ENCODE measurements at regions not wholly inside any gene's neighbourhood (a gene's known extent, or its start where the extent isn't known, plus 50 kb on each side); places are given as distances from the start of the nearest gene placed in this dataset.

DNA sequence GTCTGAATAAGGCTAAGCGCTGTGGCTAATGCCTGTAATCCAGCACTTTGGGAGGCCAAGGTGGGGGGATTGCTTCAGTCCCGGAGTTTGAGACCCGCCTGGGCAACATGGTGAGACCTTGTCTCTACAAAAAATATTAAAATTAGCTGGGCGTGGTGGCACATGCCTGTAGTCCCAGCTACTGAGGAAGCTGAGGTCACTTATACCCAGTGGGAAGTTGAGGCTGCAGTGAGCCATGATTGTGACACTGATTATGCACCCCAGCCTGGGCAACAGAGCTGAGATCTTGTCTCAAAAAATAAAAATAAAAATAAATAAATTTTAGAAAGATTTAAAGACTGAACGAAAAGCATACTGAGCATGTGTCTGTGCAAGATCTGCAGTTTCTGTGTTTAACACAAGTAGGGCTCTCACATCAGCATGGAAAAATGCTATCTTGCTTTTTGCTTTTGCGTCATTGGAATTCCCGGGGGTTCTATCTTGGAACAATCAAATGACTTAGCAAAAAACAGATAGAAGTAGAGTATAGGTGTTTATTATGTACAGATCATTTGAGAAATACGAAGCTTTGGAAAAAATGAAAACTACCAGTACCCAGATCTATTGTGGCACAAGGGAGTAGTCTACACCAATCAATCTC is 161.9 kb downstream of the CAPZA3 start:
- no peak for DNase-seq (ENCODE audit: low read depth)

DNA sequence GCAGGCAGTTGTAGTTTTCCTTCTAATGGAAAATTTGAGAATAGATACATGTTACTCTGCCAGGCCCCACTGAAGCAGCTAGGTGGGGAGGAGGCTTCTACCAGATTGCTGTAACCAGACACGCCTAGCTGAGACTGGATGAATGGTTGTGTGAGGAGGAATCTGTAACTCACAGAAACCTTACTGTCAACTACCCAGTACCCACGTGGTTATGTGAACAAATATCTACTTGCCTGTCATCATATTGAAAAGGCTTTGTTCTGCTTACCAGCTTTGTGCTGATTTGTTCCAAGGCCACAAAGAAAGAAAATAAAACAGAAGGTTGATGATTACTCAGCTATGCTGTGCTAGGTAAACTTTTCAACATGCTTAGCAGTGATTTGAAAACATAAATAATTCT is 167.2 kb downstream of the CAPZA3 start:
- DNase-seq (ENCODE audit: low read depth), result no peak

DNA sequence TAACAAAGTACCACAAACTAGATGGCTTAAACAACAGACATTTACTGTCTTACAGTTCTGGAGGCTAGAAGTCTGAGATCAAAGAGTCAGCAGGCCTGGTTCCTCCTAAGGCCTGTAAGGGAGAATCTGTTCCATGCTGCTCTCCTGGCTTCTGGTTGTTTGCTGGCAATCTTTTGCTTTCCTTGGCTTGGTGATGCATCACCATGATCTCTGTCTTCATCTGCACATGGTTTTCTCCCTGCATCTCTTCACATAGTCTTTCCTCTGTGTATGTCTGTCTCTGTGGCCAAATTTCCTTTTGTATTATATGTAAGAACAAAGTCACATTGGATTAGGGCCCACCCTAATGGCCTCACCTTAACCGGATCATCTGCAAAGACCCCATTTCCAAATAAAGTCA is 168.5 kb downstream of the CAPZA3 start:
- DNase-seq (ENCODE audit: low read depth), result peak; percentile 18

DNA sequence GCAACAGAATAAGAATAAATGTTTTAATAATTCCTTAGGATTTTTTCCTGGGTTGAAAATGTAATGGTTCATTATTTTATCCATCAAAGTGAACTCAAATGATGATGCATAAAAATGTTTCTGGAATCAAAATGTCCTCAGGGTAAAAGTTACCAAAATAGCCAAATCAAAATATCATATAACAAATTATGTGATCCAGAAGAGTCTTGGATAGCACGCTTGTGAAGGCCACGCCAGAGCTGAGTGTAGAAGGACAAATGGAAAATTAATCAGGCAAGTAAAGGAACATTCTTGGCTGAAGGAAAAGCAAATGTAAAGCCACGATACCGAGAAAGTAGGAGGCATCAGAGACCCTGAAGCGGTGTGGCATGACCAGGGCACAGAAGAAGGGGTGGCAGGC is 169.2 kb downstream of the CAPZA3 start:
- DNase-seq (ENCODE audit: low read depth), result no peak

DNA sequence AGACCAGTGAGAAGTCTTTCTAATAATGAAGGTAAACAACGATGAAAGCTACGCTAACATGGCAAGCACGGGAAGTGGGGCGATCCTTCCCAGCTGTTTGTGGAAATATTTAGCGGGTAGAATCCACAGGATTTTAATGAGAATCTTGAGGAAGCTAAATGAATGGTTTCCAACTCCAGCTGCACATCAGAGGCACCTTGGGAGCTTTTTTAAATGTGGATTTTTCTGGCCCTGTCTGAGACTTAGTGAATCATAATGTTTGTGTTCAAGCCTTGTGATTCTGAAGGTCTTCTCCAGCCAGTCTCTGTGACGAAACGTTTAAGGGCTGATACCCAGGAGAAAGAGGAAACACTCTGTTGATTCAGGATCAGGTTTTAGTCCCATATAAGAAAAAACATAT is 169.8 kb downstream of the CAPZA3 start:
- DNase-seq (ENCODE audit: low read depth), result peak; percentile 49

DNA sequence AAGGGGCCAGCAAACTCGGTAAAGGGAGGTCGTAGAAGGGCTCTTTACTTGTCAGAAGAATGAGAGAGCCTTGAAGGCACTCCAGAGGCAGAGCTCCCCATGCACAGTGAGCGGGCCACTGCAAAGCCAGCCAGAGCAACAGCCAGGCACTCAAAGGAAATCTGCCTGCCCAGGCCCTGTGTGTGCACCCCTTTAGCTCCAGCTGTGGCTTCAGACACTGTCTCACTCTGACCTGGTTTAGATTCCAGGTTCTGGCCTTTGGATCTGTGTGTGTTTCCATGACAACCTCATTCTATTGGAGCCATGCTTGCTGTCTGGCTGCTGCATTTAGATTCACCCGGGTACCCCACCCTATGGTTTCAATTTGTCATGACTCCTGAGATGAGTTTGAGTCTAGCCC is 170.3 kb downstream of the CAPZA3 start:
- DNase-seq (ENCODE audit: low read depth), result peak; percentile 9

DNA sequence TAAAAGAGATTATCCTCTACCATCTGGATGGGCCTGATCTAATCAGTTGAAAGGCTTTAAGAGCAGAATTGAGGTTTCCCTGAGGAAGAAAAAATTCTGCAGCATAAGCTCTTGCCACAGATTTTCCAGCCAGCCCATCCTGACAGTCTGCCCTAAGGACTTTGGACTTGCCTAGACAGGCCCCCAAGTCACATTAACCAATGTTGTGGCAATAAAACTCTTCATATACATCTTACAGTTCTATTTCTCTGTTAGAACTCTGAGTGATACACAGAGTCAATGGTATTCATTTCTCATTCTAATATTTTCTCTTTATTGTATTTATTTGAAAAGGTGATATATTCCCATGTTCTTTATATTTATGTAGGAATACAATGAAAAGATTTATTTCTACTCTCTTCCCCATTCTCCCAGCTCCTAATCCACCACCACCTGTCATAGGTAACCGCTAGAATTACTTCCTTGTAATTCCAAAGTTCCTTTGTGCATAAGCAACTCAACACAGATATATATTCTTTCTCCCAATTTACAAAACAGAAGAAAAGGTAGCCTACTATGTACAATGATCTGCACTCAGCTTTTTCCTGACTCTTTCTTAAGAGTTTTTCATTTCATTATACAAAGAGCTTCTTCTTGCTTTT is 182.1 kb downstream of the CAPZA3 start:
- no peak for DNase-seq (ENCODE audit: low read depth)

DNA sequence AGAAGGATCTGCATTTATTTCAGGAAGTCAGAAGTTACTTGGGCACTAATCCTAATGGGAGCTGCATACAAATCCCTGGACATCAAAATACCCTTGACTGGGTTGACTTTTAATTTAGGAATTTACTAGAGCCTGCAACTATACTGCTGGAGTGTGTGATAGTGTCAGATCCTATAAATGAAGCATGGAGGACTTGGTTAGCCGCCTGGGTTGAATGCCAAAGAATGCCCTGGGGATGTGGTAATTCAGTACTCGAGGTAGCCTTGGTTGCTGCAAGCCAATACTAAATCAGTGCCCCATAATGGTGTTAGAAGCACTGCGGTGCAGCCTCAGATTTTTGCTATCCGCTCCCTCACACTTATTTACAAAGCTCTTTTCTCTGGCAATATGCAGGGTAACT is 184.9 kb downstream of the CAPZA3 start:
- no peak for DNase-seq (ENCODE audit: low read depth)

DNA sequence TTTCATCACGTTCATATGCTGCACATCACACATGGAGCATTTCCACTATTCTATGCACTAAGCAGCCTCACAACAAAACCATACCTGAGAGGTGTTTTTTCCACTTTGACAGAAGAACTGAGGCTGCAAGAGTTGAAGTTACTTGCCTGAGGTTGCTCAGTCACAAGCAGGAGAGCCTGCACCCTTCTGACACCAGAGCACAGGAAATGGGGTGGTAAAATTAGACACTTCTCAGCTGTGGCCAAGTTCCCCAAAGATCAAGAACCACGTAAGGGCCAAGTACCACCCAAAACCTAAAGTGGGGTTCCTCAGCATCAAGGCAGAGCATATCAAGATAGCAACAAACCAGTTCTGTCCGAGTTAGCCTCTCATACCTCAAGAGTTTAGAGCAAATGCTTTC is 185.8 kb downstream of the CAPZA3 start:
- no peak for DNase-seq (ENCODE audit: low read depth)

DNA sequence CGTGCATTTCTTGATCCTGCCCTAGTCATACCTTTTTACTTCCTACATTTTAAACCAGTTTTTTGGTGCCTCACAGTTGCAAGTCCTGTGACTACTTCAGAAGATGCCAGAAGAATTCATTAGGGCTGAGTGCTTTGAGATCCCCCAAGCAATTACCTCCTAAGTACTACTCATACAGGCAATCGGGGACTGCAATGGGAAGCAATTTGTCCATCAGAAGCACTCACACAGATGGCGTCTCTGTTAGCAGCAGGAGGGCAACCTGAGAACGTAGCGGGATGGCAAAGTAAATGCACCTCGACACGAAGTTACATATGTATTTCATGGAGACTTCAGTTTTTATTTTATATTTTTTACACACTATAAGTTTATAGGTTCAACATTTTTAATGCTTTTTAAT is 188.3 kb downstream of the CAPZA3 start:
- no peak for DNase-seq (ENCODE audit: low read depth)

DNA sequence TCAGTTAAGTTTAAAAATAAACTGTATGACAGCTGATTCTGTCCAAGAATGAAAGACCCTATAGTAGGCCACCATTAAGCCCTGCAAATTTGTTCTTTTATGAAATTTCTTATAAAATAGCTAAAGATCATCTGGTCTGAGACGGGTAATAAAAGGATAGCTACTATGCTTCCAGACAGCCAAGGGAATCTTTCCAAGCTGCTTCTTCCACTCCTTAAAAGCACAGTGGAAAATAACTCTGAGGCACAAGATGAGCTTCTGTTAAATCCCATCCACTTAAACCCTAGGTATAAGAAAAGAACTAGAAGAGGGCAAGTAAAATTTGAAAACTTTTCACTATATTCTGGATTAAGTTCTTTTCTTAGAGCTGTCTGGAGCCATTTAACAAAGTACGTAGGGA is 194.3 kb downstream of the CAPZA3 start:
- DNase-seq (ENCODE audit: low read depth), result no peak

DNA sequence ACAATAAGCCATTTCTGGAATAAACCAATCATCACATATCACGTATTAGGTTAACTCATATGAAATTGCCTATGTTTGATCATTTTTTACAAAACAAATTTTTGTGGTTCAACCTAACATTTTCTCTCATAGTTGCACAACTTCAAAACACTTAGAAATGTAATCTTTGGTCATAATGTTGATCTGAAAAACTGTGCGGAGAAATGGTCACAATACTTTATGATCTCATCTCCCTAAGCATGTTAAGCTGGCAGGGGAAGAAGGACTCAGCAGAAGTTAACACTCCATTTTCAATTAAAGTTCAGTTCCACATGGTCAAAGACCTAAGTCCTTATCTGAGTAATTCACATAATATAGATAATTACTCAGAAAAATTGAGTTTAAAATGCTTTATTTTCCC is 194.8 kb downstream of the CAPZA3 start:
- peak; percentile 13 for DNase-seq (ENCODE audit: low read depth)

DNA sequence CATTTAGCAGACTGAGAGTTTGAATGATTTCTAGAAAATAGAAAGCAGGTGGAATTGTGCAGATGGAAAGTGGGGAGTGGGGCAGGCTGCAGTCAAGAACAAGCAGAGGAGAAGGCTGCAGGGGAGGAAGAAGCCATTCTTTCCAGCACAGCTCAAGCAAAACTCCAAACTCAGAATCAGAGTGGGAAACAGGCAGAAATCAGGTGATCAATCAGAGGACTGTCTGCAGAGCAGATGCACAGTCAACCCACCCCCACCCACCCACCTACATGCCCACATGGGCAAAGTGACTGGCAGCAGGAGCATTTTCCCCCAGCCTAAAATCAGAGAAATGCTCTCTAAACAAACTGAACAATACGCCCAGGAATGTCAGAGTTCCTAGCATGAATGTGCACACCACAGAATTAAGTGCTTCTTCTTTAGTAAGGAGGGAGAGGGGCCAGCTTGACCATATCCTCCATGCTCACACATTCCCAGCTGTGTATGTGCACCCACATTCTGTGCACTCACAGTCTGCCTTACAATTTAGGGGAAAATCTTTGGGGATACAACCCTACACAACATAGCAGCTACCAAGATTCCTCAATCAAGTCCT is 194.1 kb upstream of the PLEKHA5 start:
- DNase-seq (ENCODE audit: low read depth), result no peak

DNA sequence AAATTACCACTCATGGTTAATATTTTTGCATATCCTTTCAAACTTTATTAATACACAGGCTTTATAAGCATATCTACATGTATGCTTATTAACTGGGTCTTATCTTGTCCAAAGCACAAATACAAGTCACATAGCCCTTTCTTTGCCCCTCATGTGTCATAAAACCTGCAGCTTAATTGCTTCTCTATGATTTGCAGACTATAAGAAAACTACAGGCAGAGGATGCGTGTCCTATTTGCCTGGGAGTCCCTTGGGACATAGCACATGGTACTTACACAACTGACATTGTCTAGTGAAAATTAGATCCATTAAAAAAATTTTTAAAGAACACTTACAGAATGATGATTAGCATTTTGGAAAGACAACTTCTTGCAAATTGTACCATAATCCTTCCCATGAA is 190.5 kb upstream of the PLEKHA5 start:
- no peak for DNase-seq (ENCODE audit: low read depth)

DNA sequence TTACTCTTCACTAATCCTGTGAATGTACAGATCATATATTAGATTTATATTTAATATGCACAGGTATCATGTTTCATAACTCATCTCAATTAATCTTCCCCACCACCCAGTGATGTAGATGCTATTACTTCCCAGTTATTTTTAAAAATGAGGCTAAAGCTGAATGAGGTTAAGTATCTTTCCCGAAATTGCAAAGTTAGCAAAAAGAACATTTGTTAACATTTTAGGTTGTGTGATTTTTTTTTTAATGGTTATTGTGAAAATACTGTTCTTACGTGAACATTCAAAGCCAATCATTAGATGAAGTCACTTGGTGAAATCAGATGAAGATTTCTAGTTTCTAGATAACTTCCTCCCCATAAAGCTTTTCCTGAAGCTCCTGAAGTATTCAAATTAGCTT is 186.9 kb upstream of the PLEKHA5 start:
- no peak for DNase-seq (ENCODE audit: low read depth)

DNA sequence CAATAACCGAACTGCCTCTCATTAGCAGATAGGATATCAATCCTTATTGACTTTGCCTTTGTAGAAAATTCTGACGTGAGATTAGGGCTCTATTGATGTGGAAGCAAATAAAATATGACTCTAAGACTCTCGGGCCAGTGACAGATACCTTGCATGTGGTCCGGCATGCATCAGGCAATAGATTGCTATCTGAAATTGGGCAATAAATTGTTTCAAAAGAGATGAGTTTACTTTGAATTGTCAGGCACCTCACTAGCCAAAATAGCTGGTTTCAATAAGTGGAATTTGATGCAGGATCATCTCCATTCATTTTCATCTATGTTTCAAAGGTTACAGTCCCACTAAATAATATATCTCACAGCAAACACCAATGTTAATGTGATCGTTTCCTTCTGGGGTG is 186.3 kb upstream of the PLEKHA5 start:
- DNase-seq (ENCODE audit: low read depth), result no peak

DNA sequence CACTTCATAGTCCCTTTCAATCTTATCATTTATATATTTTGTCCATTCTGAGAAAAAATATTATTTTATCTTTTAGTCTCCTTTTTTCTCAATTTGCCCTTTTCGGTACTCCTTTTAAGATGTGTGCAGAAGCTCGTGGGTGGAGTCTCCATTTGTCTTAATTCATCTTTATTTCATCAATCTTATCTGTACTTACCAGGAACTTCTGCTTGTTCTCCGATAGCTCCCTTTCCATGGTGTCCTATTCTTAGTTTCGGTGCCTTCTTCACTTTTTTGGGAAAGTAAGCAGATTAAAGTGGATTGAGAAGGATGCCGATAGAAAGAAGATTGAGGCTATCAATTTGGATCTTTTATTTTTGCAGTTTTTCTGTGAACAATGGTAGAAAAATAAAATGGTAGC is 183.4 kb upstream of the PLEKHA5 start:
- DNase-seq (ENCODE audit: low read depth), result no peak

DNA sequence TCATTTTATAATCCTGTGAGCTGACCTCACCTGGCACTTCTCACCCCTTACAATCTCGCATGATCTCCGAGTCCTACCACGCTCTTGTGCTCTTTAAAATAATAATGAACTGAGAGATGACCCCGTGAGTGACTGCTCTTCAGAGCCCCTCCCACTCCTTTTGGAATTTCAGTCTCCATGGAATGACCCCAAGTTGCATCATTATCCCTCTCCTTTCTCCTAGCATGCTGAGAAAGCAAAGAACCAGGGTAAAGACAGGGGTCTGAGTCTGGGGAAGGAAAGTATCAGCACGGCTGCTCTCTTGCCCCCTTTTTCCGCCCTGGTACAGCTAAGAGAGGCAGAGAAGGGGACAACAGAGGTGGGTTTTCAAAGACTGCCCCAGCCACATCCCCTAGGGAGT is 178.3 kb upstream of the PLEKHA5 start:
- DNase-seq (ENCODE audit: low read depth), result no peak

DNA sequence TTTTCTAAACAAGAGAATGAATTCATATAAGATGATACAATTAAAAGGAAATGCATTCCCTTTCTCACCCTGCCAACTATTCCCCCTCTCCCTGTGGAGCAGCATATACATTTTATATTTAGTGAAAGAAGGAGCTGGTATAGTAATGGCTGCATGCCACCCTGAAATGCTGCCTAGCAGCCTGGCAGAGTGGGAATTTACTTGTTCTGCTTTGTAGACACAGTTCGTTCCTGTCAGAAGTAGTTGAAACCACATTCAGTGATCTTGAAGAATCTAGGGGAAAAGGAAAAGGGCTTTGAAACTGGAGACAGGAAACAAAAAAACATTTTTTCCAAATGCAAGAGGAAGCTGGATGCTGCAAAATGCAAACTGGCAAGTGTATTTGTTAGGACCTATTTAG is 176.0 kb upstream of the PLEKHA5 start:
- no peak for DNase-seq (ENCODE audit: low read depth)

DNA sequence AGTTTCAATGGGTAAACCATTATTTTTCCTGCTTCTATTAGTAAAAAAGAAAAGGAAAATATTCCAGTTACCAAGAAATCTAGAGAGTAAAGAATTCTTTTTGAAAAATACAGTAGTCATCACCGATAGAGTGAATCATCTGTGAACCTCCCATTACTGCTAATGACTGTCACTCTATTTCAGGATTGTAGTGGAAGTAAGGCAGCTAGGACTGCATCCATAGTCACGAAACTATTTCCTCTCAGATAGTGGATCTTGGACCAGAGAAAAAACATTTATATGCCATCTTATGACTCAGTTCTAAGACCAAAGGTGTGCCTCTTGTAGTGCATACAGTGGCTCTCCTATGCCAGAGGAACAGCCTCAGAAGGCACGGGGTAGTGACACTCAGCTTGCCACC is 173.9 kb upstream of the PLEKHA5 start:
- DNase-seq (ENCODE audit: low read depth), result peak; percentile 7

DNA sequence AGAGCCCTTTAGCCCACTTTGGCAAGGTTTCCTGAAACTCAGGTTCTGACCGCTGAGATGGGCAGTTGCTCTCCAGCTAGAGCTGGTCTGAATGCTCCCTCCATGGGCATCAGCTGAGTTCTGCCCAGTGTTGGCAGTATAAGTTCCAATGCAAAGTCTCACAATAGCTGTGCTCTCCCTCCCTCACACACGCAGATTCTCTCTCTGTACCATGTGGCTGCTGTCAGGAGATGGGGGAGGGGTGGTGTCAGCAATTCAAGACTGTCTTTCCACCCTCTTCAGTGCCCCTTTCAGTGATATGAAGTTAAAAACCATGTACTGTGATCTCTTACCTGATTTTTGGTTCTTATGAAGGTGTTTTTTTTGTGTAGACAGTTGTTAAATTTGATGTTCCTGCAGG is 164.3 kb upstream of the PLEKHA5 start:
- DNase-seq (ENCODE audit: low read depth), result no peak

DNA sequence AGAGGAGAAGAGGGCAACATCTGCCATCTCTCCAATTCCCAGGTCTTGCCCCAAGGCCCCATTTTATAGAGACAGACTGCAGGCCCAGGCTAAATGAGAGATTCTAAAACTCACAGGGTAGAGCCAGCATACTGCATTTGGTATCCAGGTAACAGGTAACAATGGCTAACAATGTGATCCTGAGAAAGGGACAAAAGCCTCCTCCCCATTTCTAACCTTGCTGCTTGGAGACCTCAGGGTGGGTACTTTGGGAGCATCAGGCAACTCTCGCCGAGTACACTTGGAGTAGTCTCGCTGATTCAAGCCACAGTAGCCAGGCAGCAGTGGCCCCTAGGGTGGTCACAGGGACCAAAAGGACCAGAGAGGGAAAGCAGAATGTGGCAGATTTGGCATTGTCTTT is 162.6 kb upstream of the PLEKHA5 start:
- DNase-seq (ENCODE audit: low read depth), result no peak

DNA sequence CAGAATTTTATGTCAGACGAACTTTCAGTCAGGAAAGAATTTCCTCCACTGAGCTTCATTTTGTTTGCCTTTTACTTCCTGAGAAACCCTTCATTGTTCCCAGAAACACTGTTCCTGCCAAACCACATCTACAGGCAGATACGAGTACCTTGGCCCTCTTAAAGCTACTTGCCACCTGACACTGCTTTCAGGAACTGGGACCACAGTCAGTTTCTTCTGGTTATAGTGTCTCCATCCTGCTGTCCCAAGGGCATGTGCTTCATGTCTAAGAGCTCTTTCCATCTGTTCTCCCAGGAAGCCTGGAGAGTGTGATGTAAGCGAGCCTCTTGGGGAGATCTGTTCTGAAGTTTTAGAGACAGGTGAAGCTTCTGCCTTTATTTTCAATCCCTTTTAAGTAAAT is 161.7 kb upstream of the PLEKHA5 start:
- no peak for DNase-seq (ENCODE audit: low read depth)

DNA sequence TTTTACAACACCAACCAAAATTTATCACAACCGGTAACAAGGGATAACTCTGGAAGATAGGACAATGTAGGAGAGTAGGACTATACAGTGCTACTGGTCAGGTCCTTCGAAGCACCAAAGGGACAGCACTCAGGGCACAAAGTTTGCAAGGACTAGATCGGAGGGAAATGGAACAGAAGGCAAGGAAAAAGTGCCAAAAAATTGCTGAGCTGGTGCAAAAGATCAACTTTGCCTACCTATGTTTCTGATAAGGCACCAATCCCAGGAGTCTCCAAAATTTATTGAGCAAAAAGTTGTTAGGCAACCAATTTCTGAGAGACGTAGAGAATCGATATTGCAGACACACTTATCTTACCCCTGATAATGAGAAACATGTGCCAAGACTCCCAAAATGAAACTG is 160.0 kb upstream of the PLEKHA5 start:
- no peak for DNase-seq (ENCODE audit: low read depth)

All from stromal cell of bone marrow (primary cell).